HEK293T (cell line): ENCODE measurements at regions not wholly inside any gene's neighbourhood (a gene's known extent, or its start where the extent isn't known, plus 50 kb on each side); places are given as distances from the start of the nearest gene placed in this dataset.

Source experiments
- ARNT ChIP-seq: fragments of 450-650 bp; IDR thresholded peaks from 2 replicates; pipeline ENCODE4 v1.6.1; 2017; ENCODE audit warnings: mild to moderate bottlenecking
- BHLHE40 ChIP-seq: fragments of 450-650 bp; IDR thresholded peaks from 2 replicates; pipeline ENCODE4 v1.6.1; 2016; ENCODE audit warnings: mild to moderate bottlenecking, moderate library complexity, borderline replicate concordance
- CTBP1 ChIP-seq: fragments of 450-650 bp; IDR thresholded peaks from 2 replicates; pipeline ENCODE4 v1.6.1; 2016; ENCODE audit warnings: borderline replicate concordance
- ELF4 ChIP-seq: fragments of 450-650 bp; IDR thresholded peaks from 2 replicates; pipeline ENCODE4 v1.6.1; 2017; ENCODE audit warnings: antibody characterized with exemption
- FOXA1 ChIP-seq: fragments of 450-650 bp; IDR thresholded peaks from 2 replicates; pipeline ENCODE4 v1.6.1; 2016; ENCODE audit warnings: mild to moderate bottlenecking
- PKNOX1 ChIP-seq: fragments of 450-650 bp; IDR thresholded peaks from 2 replicates; pipeline ENCODE4 v1.6.1; 2016
- TARDBP ChIP-seq: fragments of 450-650 bp; IDR thresholded peaks from 2 replicates; pipeline ENCODE4 v1.6.1; 2016

GRCh38 chr3:106242781-106243180 is 374.0 kb upstream of the CBLB start:
- TF ChIP-seq TARDBP (no peak), ELF4 (no peak), BHLHE40 (no peak), FOXA1 (no peak), PKNOX1 (no peak), CTBP1 (no peak), ARNT (no peak)
